GM12878 (cell line): ENCODE measurements at regions not wholly inside any gene's neighbourhood (a gene's known extent, or its start where the extent isn't known, plus 50 kb on each side); places are given as distances from the start of the nearest gene placed in this dataset.
A peak's percentile ranks its signal among the peaks of the same experiment; 100 is the strongest.

Source experiments
- BACH1 ChIP-seq: fragments of 450-650 bp; IDR thresholded peaks from 2 replicates; pipeline ENCODE4 v1.6.1; 2017; ENCODE audit warnings: mild to moderate bottlenecking, borderline replicate concordance
- CBX5 ChIP-seq: sonication (generic); IDR thresholded peaks from 2 replicates; pipeline ENCODE4 v1.6.1; 2016; ENCODE audit warnings: low read depth, moderate library complexity, mild to moderate bottlenecking, inconsistent platforms
- CREM ChIP-seq: IDR thresholded peaks from 2 replicates; pipeline ENCODE4 v1.6.1; 2014; ENCODE audit warnings: antibody characterized with exemption, low read depth
- MEF2A ChIP-seq: IDR thresholded peaks from 2 replicates; pipeline ENCODE4 v1.6.1; 2011; ENCODE audit warnings: low read depth, mild to moderate bottlenecking, low read length, moderate library complexity; ENCODE audit not compliant: insufficient read depth
- MYC ChIP-seq: IDR thresholded peaks from 2 replicates; pipeline ENCODE4 v1.6.1; 2011; ENCODE audit warnings: mild to moderate bottlenecking, low read length, moderate library complexity, inconsistent platforms; ENCODE audit not compliant: insufficient read depth, insufficient replicate concordance, insufficient read length, severe bottlenecking
- NFXL1 ChIP-seq: fragments of 450-650 bp; IDR thresholded peaks from 2 replicates; pipeline ENCODE4 v1.6.1; 2017; ENCODE audit warnings: antibody characterized with exemption, mild to moderate bottlenecking, borderline replicate concordance
- PAX5 ChIP-seq: IDR thresholded peaks from 2 replicates; pipeline ENCODE4 v1.6.1; 2011; ENCODE audit warnings: low read depth, low read length, borderline replicate concordance
- POLR2AphosphoS2 ChIP-seq: IDR thresholded peaks from 2 replicates; pipeline ENCODE4 v1.6.1; 2011; ENCODE audit warnings: low read depth, mild to moderate bottlenecking, low read length, improper control_type of control experiment, moderate library complexity
- RAD21 ChIP-seq: IDR thresholded peaks from 2 replicates; pipeline ENCODE4 v1.6.1; 2011; ENCODE audit warnings: mild to moderate bottlenecking, low read depth, low read length, moderate library complexity; ENCODE audit not compliant: insufficient read depth
- RELA ChIP-seq: fragments of 450-650 bp; IDR thresholded peaks from 2 replicates; pipeline ENCODE4 v1.8.0; 2014; ENCODE audit warnings: borderline replicate concordance; ENCODE audit not compliant: partially characterized antibody
- SIN3A ChIP-seq: IDR thresholded peaks from 2 replicates; pipeline ENCODE4 v1.6.1; 2012; ENCODE audit warnings: low read depth, low read length, improper control_type of control experiment
- SPI1 ChIP-seq: IDR thresholded peaks from 2 replicates; pipeline ENCODE4 v1.6.1; 2011; ENCODE audit warnings: low read depth, mild to moderate bottlenecking, low read length, moderate library complexity, borderline replicate concordance; ENCODE audit not compliant: insufficient read depth
- STAT1 ChIP-seq: fragments of 450-650 bp; conservative IDR thresholded peaks from 2 replicates; pipeline ENCODE4 v1.6.1; 2014; ENCODE audit warnings: antibody characterized with exemption, mild to moderate bottlenecking
- TF ChIP-seq, protein P1 (sequence below): fragments of 450-650 bp; conservative IDR thresholded peaks from 2 replicates; pipeline ENCODE4 v1.6.1; 2017; ENCODE audit warnings: mild to moderate bottlenecking, moderate library complexity
- TF ChIP-seq, protein P2 (sequence below): fragments of 450-650 bp; formaldehyde crosslinking; IDR thresholded peaks from 2 replicates; pipeline ENCODE4 v1.5.0; 2022; ENCODE audit warnings: mild to moderate bottlenecking, missing genetic modification characterization
- TF ChIP-seq, protein P3 (sequence below), 3 experiments: IDR thresholded peaks in 2 of 3; conservative IDR thresholded peaks in 1 of 3; 2 replicates each; pipeline ENCODE4 v1.5.1; 2011; ENCODE audit warnings: low read depth in 3 of 3, low read length in 3 of 3, mild to moderate bottlenecking in 3 of 3, control low read depth in 2 of 3, moderate library complexity in 2 of 3, inconsistent platforms in 1 of 3, mixed read lengths in 1 of 3; ENCODE audit not compliant: control insufficient read depth in 2 of 3, insufficient read depth in 1 of 3; ENCODE audit errors: extremely low read depth in 1 of 3
- TF ChIP-seq, protein P4 (sequence below): fragments of 450-650 bp; IDR thresholded peaks from 2 replicates; pipeline ENCODE4 v1.6.1; 2017; ENCODE audit warnings: mild to moderate bottlenecking, moderate library complexity

DNA sequence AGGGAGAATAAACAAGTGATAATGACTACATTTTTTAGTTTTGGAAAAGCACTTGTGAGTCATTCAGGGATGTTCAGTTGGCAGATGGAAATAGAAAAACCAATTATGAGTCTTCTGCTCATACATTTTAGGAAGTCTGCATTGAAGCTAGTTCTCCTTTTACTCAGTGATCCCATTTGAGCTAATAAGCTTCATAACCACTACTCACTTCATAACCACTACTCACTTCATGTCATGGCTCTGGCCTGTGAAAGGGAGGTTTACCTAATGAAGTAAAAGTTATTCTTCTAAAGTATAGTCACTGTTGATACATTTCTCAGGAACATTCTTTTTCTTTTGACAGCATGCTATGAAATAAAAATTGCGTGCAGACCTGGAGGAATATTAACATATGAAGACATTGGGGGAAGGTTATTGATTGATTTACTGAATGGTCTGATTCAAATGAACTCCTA lies 948.7 kb downstream of the TSN start (continued):
- TF ChIP-seq, protein P1, sequence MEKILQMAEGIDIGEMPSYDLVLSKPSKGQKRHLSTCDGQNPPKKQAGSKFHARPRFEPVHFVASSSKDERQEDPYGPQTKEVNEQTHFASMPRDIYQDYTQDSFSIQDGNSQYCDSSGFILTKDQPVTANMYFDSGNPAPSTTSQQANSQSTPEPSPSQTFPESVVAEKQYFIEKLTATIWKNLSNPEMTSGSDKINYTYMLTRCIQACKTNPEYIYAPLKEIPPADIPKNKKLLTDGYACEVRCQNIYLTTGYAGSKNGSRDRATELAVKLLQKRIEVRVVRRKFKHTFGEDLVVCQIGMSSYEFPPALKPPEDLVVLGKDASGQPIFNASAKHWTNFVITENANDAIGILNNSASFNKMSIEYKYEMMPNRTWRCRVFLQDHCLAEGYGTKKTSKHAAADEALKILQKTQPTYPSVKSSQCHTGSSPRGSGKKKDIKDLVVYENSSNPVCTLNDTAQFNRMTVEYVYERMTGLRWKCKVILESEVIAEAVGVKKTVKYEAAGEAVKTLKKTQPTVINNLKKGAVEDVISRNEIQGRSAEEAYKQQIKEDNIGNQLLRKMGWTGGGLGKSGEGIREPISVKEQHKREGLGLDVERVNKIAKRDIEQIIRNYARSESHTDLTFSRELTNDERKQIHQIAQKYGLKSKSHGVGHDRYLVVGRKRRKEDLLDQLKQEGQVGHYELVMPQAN, result no peak
- TF ChIP-seq POLR2AphosphoS2 (no peak), STAT1 (no peak), CREM (peak; percentile 83), RELA (peak; percentile 68), NFXL1 (no peak), MYC (no peak), BACH1 (peak; percentile 96), SPI1 (peak; percentile 81), MEF2A (peak; percentile 81), SIN3A (no peak), PAX5 (peak; percentile 74; the same call in 1 of the 2 replicates), CBX5 (peak; percentile 55; the same call in 1 of the 2 replicates), RAD21 (peak; percentile 16; the same call in 1 of the 2 replicates)
- TF ChIP-seq, protein P2, sequence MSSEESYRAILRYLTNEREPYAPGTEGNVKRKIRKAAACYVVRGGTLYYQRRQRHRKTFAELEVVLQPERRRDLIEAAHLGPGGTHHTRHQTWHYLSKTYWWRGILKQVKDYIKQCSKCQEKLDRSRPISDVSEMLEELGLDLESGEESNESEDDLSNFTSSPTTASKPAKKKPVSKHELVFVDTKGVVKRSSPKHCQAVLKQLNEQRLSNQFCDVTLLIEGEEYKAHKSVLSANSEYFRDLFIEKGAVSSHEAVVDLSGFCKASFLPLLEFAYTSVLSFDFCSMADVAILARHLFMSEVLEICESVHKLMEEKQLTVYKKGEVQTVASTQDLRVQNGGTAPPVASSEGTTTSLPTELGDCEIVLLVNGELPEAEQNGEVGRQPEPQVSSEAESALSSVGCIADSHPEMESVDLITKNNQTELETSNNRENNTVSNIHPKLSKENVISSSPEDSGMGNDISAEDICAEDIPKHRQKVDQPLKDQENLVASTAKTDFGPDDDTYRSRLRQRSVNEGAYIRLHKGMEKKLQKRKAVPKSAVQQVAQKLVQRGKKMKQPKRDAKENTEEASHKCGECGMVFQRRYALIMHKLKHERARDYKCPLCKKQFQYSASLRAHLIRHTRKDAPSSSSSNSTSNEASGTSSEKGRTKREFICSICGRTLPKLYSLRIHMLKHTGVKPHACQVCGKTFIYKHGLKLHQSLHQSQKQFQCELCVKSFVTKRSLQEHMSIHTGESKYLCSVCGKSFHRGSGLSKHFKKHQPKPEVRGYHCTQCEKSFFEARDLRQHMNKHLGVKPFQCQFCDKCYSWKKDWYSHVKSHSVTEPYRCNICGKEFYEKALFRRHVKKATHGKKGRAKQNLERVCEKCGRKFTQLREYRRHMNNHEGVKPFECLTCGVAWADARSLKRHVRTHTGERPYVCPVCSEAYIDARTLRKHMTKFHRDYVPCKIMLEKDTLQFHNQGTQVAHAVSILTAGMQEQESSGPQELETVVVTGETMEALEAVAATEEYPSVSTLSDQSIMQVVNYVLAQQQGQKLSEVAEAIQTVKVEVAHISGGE (CRISPR knock-in tag), result no peak
- TF ChIP-seq, protein P3, sequence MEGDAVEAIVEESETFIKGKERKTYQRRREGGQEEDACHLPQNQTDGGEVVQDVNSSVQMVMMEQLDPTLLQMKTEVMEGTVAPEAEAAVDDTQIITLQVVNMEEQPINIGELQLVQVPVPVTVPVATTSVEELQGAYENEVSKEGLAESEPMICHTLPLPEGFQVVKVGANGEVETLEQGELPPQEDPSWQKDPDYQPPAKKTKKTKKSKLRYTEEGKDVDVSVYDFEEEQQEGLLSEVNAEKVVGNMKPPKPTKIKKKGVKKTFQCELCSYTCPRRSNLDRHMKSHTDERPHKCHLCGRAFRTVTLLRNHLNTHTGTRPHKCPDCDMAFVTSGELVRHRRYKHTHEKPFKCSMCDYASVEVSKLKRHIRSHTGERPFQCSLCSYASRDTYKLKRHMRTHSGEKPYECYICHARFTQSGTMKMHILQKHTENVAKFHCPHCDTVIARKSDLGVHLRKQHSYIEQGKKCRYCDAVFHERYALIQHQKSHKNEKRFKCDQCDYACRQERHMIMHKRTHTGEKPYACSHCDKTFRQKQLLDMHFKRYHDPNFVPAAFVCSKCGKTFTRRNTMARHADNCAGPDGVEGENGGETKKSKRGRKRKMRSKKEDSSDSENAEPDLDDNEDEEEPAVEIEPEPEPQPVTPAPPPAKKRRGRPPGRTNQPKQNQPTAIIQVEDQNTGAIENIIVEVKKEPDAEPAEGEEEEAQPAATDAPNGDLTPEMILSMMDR (IDR thresholded peaks at IDR 0.05 in 2 of 3, conservative IDR thresholded peaks at IDR 0.05 in 1 of 3; ENCODE audit: control insufficient read depth in 2 of 3, extremely low read depth in 1 of 3, insufficient read depth in 1 of 3, low read depth in 3 of 3, low read length in 3 of 3), result no peak
- TF ChIP-seq, protein P4, sequence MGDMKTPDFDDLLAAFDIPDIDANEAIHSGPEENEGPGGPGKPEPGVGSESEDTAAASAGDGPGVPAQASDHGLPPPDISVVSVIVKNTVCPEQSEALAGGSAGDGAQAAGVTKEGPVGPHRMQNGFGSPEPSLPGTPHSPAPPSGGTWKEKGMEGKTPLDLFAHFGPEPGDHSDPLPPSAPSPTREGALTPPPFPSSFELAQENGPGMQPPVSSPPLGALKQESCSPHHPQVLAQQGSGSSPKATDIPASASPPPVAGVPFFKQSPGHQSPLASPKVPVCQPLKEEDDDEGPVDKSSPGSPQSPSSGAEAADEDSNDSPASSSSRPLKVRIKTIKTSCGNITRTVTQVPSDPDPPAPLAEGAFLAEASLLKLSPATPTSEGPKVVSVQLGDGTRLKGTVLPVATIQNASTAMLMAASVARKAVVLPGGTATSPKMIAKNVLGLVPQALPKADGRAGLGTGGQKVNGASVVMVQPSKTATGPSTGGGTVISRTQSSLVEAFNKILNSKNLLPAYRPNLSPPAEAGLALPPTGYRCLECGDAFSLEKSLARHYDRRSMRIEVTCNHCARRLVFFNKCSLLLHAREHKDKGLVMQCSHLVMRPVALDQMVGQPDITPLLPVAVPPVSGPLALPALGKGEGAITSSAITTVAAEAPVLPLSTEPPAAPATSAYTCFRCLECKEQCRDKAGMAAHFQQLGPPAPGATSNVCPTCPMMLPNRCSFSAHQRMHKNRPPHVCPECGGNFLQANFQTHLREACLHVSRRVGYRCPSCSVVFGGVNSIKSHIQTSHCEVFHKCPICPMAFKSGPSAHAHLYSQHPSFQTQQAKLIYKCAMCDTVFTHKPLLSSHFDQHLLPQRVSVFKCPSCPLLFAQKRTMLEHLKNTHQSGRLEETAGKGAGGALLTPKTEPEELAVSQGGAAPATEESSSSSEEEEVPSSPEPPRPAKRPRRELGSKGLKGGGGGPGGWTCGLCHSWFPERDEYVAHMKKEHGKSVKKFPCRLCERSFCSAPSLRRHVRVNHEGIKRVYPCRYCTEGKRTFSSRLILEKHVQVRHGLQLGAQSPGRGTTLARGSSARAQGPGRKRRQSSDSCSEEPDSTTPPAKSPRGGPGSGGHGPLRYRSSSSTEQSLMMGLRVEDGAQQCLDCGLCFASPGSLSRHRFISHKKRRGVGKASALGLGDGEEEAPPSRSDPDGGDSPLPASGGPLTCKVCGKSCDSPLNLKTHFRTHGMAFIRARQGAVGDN, result peak; percentile 60
